Fibroblast of skin of right biceps (primary cell): ENCODE measurements at regions not wholly inside any gene's neighbourhood (a gene's known extent, or its start where the extent isn't known, plus 50 kb on each side); places are given as distances from the start of the nearest gene placed in this dataset.

Experiments used
- DNase-seq: peaks from one replicate; pipeline ENCODE4 v3.0.0-alpha.2; 2013

DNA sequence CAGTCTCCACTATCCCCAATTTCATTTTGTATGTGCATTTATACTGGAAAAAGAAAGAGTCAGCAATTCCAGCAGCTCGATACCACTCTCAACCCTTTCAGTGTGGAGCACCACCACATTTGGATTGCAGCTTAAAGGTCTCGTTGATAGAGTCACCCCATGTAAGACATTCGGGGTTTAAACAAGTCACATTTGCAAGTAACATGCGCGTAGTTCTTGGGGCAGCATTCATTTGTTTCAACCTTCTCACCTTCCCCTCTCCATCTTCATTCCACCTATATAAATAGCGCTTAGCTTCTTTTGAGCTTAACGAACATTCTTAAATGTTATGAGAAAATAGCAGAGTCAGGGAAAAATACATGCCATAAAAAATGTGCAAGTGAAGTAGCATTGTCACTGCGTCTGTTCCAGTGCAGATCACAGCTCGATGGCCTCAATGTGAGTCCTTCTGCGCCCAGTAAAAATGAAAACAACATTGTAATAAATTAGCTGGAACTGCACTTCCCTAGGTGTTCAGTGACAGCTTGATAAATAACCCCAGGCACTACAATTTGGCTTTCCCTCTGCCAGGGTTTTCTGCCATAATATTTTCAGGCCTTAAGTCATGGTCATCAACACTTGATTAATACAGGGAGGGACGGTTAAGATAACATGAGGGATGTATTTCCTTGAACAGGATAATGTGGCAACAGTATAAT is 737.8 kb upstream of the NRSN1 start:
- DNase-seq, result no peak

DNA sequence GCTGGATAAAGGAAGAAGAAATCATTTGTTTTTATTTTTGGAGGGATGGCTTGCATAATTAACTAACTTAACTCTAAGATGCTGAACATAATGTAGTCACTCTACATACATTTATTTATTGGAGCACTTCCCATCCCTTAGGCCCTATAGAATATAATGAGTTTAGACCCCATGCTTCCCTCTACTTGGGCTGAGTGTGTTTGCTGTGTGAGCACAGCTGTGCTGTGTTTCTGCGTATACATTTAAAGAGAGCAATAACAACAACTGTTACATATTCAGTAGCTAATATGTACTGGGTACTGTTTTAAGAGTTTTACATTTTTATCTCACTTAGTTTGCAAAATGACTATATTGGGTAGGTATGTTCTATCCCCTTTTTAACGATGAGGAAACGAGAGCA is 736.6 kb upstream of the NRSN1 start:
- no peak for DNase-seq

DNA sequence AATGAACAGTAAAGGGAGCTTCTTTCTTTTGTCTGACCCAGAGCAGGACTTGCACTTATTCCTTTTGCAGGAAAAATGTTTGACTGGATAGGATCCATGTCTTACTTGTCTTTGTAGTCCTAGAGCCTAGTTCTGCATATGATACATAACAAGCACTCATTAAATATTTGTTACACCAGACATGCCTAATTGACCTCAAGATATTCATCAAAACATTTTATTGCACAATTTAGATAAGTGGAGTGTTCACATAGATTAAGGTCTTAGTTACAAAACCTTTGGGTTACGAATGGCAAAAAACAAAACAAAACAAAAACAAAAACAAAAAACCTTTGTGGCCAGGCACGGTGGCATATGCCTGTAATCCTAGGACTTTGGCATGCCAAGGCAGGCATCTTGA is 735.8 kb upstream of the NRSN1 start:
- DNase-seq, result no peak

DNA sequence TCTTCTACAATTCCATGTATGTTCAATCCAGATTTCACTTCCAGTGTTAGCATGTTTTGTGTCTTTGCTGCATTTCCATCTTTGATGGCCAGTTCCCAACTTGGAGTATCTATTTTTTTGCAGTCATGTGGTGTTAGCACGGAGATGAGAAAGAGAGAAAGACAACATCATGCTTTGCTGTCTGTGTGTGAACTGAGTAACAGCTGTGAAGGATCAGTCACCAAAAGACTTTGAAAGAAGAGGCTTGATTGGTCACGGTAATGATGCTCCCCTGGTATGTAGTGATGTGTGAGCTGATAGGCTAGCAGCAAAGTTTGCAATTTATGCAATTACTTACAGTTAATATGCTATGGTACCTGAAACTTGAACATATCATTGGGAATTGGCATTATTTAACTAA is 731.3 kb upstream of the NRSN1 start:
- DNase-seq, result no peak

DNA sequence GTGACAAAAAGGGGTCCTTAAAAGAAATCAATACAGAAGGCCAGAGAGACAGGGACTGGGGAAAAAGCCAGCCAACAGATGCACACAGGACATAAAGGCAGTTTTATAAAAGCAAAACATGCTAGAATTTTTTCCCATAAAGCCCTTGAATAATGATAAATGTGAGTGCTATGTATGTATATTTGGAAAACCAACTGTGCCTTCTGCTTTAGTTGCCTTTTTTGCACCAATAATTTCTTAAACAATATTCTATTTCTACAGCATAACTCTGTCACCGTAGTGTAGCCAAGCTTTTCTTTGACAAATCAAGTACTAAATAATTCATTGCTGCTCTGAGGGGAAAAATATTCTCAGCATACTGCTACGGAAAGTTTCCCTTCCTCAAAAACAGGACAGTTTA is 730.6 kb upstream of the NRSN1 start:
- DNase-seq, result no peak

DNA sequence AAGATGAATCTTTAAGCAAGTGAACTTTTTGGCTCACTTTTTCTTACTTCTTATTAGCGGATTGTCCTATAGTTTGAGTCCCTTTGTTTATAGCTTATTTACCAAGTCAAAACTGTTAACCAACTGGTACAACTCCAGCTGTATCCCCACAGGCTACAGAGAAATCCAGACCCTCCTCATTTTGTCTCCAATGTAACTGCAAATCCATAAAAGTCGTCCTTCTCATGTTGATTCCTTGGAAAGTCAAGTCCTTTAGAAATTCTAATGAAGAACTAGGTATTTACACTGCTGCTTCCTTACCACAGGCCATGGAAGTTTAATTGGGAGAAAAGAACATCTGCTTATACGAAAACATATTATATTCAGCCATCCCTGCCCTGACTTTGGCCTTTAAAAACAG is 729.1 kb upstream of the NRSN1 start:
- no peak for DNase-seq

DNA sequence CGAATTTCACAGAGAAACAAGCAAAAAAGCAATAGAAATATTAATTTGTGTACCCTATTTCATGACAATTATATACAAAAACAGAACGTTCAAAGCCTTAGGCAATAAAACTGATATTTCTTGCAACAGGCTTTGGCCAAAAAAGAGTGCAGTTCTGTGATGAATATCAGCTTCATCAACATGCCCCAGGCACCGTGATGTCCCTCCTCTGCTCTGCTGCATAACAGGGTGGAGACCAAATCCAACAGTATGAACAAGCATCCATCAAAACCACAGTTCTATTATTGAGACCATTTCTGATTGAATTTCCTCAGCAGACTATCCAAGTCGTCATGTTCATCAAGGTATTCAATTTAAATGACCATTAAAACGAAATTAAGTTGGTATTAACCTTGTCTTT is 722.6 kb upstream of the NRSN1 start:
- no peak for DNase-seq

DNA sequence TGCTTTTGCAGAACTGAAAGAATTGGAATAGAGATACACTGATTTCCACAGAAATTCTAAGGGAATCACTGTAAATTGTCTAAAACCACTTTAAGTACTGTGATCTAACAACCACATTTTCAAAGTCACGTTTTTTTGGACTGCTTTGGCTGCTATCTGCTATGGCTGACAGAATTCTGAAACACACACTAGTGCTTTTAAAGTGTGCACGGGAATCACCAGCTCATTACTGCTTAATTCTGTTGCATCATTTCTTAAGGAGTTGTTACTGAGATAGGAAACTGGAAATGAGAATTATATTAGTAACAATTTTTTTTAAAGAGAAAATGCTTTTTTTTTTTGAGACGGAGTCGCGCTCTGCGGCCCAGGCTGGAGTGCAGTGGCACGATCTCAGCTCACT is 716.5 kb upstream of the NRSN1 start:
- DNase-seq, result no peak

DNA sequence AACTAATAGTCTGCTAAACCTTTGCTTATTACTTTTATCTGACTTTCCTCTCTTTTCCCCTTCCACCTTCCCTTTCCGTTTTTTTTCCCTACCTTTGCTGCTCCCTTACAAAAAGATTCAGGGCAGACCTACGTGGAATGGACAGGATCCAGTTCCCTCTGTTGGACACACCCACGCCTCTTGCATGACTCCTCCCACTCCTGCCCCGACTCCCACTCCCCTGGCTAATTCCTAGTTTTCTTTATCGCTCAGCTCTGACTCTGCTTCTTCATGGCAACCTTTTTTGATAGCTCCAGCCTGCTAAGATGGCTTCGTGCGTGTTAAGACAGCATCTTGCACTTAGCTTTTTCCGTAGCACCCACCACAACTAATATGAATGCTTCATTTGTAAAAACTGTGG is 715.6 kb upstream of the NRSN1 start:
- DNase-seq, result no peak

DNA sequence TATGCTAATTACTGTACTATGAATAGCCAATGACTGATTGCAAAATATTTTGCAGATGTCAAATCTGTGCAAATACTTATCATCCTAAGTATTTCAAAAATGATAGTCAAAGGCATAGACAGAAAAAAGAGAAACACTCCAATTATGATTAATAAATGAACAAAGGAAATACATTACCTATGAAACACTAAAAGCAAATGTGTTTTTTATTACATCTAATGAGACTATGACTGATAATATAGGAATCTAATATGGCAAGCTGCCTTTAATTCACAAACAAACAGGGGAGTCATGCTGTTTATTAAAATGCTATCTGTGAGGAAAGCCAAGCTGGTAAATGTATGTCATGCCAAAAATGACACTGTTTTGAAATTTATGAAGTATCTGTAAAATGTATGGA is 713.2 kb upstream of the NRSN1 start:
- DNase-seq, result peak; percentile 21

DNA sequence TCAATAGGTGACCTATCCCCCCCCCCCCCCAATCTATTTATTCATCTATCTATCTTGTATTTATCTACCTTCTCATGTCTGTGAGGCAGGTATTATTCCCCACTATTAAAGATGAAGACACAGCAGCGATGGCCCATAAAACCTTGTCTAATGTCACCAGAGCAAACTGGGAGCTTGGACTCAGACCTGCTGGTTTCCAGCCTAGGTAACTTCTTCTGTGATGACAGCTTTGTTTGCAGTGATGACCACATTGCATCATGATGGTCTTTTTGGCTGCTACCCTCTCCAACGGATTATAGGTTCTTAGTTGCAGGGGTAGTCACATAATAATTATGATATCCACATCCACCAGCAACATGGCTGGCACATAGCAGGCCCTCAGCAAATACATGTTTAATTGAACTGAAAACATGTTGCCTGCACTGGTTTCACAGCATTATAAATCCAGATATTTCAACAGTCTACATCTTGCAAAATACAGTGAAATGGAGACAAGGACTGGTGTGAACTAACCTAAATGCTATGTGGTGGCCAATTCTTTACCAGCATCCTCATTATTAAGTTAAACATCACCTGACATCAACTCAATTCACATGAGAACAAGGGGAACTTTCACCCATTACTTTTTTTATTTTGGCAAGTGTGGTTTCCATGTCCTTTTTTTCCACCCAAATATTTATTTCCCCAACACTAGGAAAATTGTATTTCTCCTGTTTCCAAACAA is 712.5 kb upstream of the NRSN1 start:
- DNase-seq, result peak; percentile 49

DNA sequence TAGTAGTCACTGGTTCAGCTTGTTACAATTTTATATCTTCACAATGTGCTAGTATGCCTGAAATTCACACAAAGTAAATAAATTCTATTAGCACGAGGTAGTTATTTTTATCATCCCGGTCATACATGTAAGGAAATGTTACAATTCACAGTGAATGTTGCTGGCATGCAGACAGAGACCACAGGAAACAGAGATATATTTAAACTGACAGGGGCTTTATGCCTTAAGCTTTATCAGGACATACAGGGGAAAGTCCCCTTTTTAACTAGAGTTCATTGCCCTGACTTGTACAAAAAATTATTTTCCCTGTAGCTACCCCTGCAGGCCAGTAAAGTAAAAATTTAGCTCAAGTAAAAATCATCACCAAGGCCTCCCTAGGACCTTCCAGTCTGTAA is 712.0 kb upstream of the NRSN1 start:
- peak; percentile 87 for DNase-seq

DNA sequence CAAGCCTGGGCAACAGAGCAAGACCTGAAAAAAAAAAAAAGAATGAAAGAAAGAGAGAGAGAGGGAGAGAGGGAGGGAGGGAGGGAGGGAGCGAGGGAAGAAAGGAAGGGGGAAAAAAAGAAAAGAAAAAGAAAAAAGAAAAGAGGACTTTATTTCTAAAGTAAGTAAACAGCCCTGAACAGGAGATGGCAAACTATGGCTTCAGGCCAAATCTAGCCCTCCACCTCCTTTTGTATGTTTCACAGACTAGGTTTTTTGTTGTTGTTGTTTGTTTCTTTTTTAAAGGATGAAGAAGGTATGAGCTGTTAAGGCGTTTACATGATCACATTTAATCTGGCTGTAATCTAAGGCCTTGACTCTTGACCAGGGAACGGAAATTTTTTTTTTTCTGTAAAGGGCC is 711.1 kb upstream of the NRSN1 start:
- DNase-seq, result no peak

DNA sequence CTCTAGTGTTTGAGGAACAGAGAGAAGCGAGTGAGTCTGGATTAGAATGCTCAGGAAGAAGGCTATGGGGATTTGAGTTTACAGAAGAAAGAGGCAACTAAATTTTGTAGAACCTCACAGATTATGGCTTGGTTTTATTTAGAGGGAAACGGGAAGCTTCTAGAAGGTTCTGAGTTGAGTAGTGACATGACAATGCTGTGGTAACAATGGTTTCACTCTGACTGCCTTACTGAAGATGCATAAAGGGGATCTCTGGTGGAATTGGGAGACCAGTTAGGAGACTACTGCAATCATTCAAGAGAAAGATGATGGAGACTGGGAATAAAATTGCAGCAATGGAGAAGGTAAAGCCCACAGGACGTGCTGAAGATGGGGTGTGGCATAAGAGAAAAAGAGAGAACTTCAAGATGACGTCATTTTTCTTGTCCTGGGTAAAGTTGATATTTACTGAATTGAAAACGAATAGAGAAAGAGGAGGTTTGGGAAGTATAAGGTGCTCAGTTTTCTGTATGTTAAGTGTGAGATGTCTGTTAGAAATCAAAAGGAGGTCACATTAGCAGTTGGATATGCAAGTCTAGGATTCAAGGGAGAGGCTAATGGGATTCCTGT is 710.1 kb upstream of the NRSN1 start:
- no peak for DNase-seq

DNA sequence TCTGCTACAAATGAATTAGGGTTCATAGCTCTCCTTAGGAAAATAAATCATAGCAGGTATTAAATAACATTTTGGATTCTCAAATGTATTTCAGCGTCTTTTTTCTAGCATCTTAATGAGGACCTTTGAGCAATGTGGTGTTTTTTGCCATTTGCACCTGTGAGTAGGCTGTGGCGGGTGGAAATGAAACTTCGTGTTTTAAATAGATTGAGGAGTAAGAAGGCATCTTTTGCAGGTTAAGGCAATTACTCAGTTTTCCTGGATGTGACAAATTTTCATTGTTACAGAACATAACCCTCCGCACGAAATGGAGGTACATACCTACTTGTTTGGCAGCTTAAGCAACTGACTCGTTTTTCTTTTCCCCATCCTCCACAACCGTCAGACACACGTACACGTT is 708.9 kb upstream of the NRSN1 start:
- no peak for DNase-seq

DNA sequence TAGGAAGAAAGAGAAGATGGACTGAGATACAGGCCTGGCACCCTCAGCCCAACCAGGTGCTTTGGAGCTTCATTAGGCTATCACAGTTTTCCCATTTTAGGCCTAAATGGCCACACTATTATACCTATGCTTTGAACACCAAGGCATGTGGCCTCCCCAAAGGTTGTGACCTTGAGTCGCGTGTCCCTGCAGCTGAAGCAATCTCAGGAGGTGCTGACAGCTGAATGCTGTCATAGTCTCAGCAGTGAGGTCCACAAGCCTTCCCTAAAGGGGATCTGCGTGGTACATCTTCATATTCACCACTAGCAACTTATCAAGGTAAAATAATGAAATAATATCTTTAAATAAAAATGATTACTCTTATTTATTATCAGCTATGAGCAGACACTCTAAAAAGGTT is 707.9 kb upstream of the NRSN1 start:
- no peak for DNase-seq

DNA sequence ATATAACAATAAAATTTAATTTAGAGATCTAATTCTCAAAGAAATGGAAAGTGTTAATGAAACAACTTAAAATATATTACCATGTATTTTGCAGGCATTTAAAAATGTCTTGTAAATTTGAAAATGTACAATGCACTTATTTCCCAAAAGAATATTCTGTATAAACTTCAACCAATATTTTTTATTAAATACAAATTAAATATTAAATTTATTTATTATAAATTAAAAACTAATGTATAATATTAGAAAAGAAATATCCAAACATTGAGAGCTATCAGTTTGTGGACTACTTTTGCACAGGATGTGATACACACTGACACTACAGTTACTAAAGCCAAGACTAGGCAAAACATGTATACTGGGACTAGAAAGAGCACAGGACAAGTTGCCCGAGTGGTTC is 707.0 kb upstream of the NRSN1 start:
- DNase-seq, result no peak

DNA sequence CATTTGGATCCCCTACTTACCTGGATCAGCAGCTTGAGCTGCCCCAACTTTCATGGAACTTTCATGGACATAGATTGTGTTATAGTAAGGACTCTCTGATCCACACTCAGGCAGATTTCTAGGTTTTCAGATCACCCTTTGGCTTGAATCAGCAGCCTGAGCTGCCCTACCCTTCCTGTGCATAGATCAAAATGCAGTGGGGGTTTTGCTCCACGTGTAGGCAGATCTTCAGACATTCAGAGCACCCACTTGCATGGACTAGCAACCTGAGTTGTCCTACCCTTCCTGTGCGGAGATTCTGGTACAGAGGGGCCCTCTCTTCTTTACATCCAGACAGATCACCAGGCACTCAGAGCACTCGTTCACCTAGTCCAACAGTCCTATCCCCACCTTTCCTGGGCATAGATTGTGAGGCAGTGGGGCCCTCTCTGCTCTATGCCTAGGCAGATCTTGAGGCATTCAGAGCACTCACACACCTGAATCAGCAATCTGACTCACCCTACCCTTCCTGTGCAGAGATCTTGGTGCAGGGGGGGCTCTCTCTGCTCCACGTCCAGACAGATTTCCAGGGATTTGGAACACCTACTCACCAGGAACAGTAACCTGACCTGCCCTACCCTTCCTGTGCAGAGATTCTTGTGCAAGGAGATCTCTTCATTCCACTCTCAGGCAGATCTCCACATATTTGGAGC is 705.2 kb upstream of the NRSN1 start:
- DNase-seq, result no peak

DNA sequence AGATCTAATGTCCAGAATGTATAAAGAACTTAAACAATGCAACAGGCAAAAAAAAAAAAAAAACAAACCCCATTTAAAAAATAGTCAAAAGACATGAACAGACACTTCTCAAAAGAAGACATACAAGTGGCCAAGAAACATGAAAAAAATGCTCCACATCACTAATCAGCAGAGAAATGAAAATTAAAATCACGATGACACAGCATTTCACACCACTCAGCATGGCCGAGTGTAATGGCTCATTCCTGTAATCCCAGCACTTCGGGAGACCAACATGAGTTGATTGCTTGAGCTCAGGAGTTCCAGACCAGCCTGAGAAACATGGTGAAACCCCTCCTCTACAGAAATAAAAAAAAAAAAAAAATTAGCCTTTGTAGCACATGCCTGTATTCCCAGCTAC is 701.4 kb upstream of the NRSN1 start:
- DNase-seq, result no peak

DNA sequence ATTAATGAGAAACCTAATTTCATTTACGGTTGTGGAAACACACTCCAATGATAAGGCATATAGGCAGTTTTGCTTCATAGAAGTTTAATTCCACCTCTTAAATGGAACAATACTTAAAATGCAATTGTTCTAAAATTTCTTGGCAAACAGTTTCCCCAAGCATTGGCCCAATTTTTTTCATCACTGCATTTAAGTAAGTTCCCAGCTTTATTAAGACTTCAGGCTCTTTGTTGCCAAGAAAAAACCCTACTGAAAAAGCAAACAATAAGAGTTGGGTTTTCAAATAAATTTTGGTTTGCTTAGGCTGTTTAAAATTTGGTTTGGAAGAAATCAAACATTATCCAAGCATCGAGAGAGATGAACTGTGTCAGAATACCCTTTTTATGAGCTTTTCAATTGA is 690.9 kb upstream of the NRSN1 start:
- DNase-seq, result no peak

DNA sequence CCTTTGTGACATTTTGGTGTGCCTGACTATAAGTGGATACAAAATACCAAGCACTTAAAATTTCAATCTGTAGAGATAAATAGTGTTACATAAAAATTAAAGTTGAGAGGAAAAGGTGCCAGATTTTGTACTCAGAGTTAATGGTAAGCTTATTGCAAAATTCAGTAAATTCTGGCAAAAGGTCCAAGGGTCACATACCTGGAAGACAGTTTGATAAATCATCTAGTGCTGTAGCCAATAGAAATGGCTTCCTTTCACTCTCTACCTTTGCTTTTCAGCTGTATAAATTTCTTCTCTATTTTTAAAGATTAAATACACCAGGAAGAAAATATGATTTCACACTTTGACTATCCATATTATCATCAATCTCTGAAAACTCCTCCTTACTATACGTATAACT is 690.2 kb upstream of the NRSN1 start:
- no peak for DNase-seq

DNA sequence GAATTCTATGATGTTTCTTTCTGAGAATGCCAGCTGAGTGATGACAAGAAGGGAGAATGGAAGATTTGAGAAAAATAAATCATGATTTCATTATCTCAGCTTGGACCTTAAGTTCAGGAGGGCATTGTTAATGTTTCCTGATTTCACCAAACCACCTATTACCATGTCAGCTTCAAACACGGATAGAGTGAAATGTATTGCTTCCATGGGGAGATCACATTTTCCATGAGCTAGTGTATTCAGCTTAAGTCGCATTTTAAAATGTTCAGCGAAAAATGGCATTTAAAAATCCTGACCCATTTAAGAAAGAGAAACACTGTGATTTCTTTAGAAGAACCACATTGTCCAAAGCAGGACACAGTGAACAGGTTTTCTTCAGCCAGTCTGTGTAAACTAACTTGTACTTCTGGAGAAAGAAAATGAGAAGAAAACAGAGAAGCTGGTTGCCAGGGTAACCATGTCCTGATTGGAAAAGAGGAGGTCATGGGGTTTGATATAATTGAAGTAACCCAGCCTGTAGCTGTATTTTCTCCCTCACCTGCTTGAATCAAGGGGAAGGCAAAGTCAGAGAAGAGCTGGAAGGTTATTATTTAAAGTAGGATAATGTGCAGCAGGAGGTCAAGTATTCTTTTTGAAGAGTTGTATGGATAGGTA is 684.1 kb upstream of the NRSN1 start:
- no peak for DNase-seq

DNA sequence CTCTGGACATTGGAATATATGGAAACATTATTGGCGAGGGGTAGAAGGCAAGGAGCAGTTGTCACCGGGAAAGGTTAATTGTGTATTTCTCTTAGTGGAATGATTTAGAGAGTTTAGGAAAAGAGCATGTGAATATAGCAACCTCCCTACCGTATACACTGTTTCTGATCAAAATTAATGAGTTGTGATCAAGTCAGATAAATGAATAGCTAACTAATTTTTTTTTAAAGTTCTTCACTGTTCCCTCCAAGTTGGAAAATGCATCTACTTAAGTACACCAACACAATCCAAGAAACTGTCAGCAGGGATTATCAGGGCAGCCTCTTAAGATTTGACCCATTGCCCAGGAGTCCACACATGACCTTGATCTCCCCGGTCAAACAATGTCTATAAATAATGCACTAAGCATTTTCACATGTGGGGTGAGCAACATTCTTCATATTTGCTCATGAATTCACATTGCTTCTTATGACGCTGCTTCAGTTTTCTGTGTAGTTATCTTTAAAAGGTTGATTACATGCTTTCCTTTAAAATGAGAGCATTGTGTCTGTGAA is 680.8 kb upstream of the NRSN1 start:
- DNase-seq, result peak; percentile 54
